ENCODE measurements at regions not wholly inside any gene's neighbourhood (a gene's known extent, or its start where the extent isn't known, plus 50 kb on each side); places are given as distances from the start of the nearest gene placed in this dataset.

- H3K4me3 ChIP-seq: no peak overlapping the region
- peaks cover 4 to 11% of the 10 kb centered on the region in 2 donors for H3K4me1 ChIP-seq
- H3K27me3 ChIP-seq: no peaks in the 10 kb centered on the region
- no peak overlapping the region for H3K27ac ChIP-seq
- intact Hi-C loops (cut with DNase I; ENCODE audit: low total_unique reads) (loop anchor here (10.0 kb wide), 1 partner anchor 318 kb away; no protein-coding TSS in a partner anchor), in situ Hi-C loops (cut with MboI; ENCODE audit: low sequenced_read_pairs in 4 of 4) (no loop called here)
- TF ChIP-seq POLR2A (IDR thresholded peaks at IDR 0.05) (no peak), CTCF (IDR thresholded peaks at IDR 0.05 in 4 of 5, conservative IDR thresholded peaks at IDR 0.05 in 1 of 5) (no peak)
- H3K9me3 ChIP-seq: no peaks in the 10 kb centered on the region
- DNase-seq: no peak
- ATAC-seq: no peak
- no peaks in the 10 kb centered on the region for H3K36me3 ChIP-seq
Measured at GRCh38 chr16:9362604-9363003, 271.2 kb downstream of the HAPSTR1 start.

GRCh38 chr16:9363520-9363919 lies 272.1 kb downstream of the HAPSTR1 start:
- no peaks in the 10 kb centered on the region for H3K27me3 ChIP-seq
- H3K4me3 ChIP-seq: no peak overlapping the region
- no peak for DNase-seq
- intact Hi-C loops (cut with DNase I; ENCODE audit: low total_unique reads): loop anchor here (10.0 kb wide), 1 partner anchor 319 kb away; no protein-coding TSS in a partner anchor
- ATAC-seq: no peak
- no peaks in the 10 kb centered on the region for H3K9me3 ChIP-seq
- no peaks in the 10 kb centered on the region for H3K36me3 ChIP-seq
- H3K27ac ChIP-seq: no peak overlapping the region
- peaks cover 4 to 11% of the 10 kb centered on the region in 2 donors for H3K4me1 ChIP-seq
- TF ChIP-seq POLR2A (IDR thresholded peaks at IDR 0.05): no peak
- TF ChIP-seq CTCF (IDR thresholded peaks at IDR 0.05 in 4 of 5, conservative IDR thresholded peaks at IDR 0.05 in 1 of 5): no peak
- in situ Hi-C loops (cut with MboI; ENCODE audit: low sequenced_read_pairs in 4 of 4): no loop called here

- no peak for DNase-seq
- Histone ChIP-seq H3K27ac (peak overlapping the region in 2 of 4 donors; percentile 44 to 61), H3K36me3 (no peaks in the 10 kb centered on the region), H3K4me3 (no peak overlapping the region), H3K9me3 (no peaks in the 10 kb centered on the region), H3K27me3 (no peaks in the 10 kb centered on the region), H3K4me1 (peaks cover 4 to 11% of the 10 kb centered on the region in 2 donors)
- intact Hi-C loops (cut with DNase I; ENCODE audit: low total_unique reads): loop anchor here (10.0 kb wide), 1 partner anchor 320 kb away; no protein-coding TSS in a partner anchor
- peak; percentile 23 to 34 for ATAC-seq
- in situ Hi-C loops (cut with MboI; ENCODE audit: low sequenced_read_pairs in 4 of 4): no loop called here
- TF ChIP-seq CTCF (IDR thresholded peaks at IDR 0.05 in 4 of 5, conservative IDR thresholded peaks at IDR 0.05 in 1 of 5) (no peak), POLR2A (IDR thresholded peaks at IDR 0.05) (no peak)
Measured at GRCh38 chr16:9364721-9365369, 273.4 kb downstream of the HAPSTR1 start.

GRCh38 chr16:9365370-9365728 lies 273.9 kb downstream of the HAPSTR1 start:
- ATAC-seq: peak; percentile 99
- no peak overlapping the region for H3K4me3 ChIP-seq
- H3K36me3 ChIP-seq: no peaks in the 10 kb centered on the region
- in situ Hi-C loops (cut with MboI; ENCODE audit: low sequenced_read_pairs in 4 of 4) (no loop called here), intact Hi-C loops (cut with DNase I; ENCODE audit: low total_unique reads) (loop anchor here (10.0 kb wide), 1 partner anchor 321 kb away; no protein-coding TSS in a partner anchor)
- peak overlapping the region; percentile 41 to 75 (median 60) for H3K27ac ChIP-seq
- H3K9me3 ChIP-seq: no peaks in the 10 kb centered on the region
- H3K27me3 ChIP-seq: no peaks in the 10 kb centered on the region
- peak; percentile 75 to 85 for DNase-seq
- H3K4me1 ChIP-seq: peaks cover 4 to 11% of the 10 kb centered on the region in 2 donors
- TF ChIP-seq CTCF (IDR thresholded peaks at IDR 0.05 in 4 of 5, conservative IDR thresholded peaks at IDR 0.05 in 1 of 5) (no peak), POLR2A (IDR thresholded peaks at IDR 0.05) (no peak)
